Medulla oblongata (tissue), 1 donor: ENCODE measurements at regions not wholly inside any gene's neighbourhood (a gene's known extent, or its start where the extent isn't known, plus 50 kb on each side); places are given as distances from the start of the nearest gene placed in this dataset.

Experiments used
- DNase-seq: peaks from one replicate; pipeline ENCODE4 v3.0.0-alpha.2; 2015; ENCODE audit errors: extremely low spot score

DNA sequence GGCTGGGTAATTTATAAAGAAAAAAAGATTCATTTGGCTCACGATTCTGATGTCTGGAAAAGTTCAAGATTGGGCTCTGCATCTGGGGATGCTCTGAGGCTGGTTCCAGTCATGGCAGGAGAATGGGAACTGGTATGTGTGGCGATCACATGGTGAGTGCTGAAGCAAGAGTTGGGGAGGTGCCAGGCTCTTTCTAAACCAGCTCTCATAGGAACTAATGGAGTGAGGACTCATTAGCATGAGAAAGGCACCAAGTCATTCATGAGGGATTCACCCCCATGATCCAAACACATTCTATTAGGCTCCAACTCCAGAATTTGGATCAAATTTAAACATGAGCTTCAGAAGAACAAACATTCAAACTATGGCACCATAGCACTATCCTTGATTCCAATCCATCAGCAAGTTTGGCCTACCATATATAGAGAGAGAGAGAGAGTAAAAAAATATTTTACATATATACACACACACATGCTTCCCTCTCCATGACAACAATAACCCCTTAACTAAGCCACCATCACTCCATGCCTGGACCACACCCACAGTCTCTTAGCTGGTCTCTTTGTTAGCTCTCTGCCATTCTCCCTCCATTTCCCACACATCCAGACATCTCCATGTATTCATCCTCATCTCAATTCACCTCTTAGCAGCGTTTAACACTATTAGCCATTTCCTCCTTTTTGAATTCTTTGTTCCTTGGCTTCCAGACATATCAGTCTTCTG lies 57.9 kb downstream of the NPY start:
- DNase-seq: peak; percentile 56

DNA sequence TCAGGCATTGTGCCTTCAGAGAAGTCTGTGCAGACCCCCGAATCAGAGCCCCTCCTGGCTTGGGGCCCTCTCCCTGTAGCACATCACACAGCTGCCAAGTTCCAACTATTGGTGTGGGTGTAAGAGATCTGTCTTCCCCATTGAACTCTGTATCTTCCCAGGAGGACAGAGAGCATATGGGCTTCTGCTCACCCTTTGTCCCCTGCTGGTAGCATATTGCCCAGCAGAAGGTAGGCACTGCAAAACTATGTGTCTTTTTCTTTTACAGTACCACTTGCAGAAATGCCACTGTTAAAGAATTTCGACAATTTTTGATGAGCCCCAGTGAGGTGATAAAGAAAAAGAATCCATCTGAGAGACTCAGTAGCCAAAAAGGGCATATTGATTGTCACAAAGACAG lies 59.6 kb downstream of the NPY start:
- DNase-seq: no peak

- DNase-seq: peak; percentile 51
Observed at GRCh38 chr7:24346129-24346528, 62.1 kb downstream of the NPY start.

DNA sequence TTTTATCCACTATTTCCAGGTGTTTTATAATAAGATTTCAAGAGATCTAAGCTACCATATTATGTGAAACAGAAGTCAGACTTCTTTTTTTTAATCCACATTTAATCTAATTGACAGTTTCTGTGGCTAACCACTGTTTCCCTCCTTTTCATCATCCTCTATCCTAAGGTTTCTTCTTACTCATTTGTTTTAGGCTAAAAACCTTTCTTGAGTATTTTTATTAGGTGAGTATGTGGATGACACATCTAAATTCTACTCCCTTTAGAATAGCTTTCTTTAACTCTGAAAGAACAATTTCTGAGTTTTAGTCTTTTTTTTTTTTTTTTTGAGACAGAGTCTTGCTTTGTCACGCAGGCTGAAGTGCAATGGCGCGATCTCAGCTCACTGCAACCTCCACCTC lies 62.7 kb downstream of the NPY start:
- DNase-seq: no peak

DNA sequence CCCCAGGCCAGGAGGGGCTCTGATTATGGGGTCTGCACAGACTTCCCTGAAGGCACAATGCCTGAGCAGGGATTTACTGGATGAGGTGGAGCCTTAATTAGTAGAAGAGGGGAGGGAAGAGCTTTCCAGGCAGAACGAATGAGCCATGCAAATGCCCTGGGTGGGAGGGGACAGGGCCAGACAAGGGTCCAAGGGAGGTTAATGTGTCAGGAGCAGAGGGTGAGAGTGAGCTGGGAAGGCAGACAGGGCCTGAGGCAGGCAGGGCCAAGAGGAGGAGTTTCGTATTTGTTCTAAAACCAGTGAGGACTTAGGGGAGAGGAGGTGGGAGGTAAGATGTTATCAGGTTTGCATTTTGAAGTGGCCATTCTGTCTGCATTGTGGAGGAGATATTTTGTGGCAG lies 65.3 kb downstream of the NPY start:
- no peak for DNase-seq

DNA sequence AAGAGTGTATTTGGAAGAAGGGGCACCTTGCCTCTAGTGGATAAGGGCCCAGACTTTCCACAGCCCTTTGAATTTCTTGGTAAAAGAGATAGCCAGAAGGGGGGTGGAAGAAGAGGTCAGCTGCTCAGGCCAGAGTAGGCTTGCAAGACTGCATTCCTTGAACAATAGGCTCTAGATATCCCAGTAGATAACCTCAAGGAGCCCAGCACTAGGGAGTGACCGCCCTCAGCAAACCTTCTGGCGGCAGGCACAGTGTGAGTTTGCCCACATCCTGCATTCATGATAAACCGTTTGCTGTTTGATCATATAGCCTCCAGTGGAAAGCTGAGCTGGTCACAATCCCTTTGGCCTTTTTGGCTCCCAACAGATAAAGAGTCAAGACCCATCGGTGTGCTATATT lies 70.5 kb downstream of the NPY start:
- no peak for DNase-seq

DNA sequence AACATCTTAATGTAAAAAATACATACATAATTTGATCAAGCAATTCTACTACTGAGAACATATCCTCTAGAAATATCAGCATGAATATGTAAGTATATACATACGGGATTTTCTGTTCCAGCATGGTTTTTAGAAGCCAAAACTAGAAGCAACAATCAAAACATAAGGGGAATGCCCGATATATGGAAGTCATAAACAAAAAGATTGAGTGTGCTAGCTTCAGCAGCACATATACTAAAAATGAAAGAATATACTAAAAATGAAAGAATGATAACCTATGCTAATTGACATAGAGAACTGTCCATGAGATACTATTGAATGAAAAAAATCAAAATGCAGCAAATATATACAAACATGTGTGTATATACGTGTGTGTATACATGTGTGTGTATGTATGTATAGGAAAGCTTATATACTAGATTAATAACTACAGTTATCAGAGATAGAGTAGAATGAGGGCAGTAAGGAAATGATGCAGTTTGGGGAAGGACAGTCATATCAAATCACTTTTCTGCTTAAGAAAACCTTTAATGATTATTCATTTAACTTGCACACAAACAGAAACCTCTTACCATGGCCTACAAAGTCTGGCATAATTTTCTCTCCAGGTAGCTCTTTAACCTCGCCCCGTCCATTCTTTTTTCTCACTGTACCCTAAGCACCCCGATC lies 72.9 kb downstream of the NPY start:
- DNase-seq: no peak

DNA sequence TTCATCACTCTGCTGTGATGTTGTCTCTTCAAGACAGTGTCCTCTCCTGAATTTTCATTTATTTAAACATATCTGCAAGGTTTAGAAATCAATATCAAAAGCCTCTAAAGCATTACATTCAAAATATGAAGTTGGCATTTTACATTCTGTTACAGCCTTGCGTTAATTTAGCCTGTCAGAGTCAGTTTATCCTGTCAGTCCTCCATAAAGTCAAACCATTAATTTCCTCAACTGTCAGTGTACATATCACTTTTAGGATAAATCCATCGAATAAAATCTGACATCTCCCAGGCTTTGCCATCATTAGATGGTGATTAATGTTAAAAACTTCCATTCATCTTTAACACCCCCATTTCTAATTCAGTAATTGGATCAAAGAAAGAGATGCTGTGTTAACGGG lies 77.0 kb downstream of the NPY start:
- no peak for DNase-seq

DNA sequence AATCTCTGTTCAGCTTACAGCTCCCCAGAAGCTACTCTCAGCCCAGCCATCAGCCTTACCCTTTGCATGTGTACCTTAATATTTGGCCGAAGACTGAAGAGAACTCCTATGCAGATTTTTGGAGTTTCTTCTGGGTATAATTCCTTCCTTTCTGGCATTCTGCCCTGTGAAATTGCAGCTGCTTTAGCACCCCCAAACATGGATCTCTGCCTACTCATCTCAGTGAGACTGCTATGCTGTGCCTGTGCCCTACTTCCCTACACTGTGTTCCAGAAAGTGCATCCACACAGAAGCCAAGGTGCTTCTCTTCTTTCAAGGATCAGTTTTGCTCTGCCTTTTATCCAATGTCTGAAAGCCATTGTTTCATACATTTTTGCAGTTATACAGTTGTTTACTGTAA lies 81.6 kb downstream of the NPY start:
- no peak for DNase-seq

- no peak for DNase-seq
Observed at GRCh38 chr7:24366876-24367275, 82.9 kb downstream of the NPY start.

DNA sequence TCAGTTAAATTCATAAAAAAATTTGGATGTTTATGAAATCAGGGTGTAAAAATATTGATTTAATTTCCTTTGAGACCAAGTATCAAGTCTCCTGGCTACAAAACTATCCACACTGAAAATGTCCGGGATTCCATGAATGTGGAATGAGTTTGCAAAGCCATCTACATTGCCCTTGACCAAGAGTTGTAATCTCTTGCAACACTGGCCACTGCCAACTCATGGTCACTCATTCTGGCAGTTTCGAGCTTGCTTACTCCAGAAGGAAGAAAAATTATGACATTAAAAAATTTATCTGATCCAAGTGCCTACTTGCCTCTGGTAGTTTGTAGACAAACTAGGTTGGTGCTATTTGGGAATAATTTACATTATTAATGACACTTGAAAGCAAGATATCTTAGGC lies 84.2 kb downstream of the NPY start:
- no peak for DNase-seq

DNA sequence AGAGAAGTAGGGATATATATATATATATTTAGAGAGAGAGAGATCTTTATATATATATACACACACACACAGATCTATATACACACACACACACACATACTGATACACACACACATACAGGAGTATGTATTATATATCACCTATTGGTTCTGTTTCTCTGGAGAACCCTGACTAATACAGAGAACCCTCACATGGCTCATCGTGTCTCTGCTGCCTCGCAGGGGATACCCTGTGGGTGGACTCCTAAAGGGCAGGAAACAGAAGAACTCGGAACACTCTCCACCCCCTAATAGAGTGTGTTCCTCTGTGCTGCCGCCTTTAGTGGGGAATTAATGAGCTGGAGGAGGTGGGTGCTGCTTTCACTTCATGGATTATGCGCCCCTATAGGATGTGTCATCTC lies 86.6 kb downstream of the NPY start:
- no peak for DNase-seq

DNA sequence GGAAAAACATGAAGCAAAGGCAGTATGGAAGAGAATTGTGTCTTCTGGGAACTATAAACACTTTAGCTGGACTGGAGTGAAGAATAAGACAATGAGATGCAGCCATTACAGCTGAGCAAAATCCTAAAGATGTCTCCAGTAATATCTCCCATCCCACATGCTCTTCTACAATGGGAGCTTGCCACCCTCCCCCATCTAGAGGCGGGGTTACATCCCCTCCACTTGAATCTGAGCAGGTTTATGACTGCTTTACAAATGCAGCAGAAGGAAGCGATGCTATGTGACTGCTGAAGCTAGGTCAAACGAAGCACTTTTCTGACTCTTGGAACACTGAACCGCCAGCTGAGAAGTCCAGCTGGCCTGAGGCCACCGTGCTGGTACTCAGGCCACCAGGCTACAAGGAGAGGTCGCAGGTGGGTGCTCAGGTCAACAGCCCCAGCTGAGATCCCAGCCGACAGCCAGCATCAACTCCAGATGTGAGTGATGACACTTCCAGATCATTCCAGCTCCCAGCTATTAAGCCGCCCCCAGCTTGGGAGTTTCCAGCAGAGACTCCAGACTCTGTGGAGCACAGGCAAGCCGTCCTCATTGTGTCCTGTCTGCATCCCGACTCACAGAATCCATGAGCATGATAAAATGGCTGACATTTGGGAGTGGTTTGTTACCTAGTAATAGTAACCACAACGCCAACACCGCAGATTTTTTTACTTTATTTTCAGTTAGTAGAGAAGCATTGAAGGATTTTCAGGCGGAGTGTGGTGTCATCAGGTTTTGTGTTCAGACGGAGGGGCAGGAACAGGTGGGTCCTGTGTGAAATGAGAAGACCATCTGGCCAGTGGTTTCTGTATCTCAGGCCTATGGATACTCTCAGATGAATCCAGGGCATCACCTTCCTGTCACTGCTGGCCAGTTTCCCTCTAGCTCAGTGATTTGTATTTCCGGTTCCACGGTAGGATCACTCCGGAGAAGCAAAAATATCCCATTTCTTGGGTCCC lies 89.3 kb downstream of the NPY start:
- no peak for DNase-seq

DNA sequence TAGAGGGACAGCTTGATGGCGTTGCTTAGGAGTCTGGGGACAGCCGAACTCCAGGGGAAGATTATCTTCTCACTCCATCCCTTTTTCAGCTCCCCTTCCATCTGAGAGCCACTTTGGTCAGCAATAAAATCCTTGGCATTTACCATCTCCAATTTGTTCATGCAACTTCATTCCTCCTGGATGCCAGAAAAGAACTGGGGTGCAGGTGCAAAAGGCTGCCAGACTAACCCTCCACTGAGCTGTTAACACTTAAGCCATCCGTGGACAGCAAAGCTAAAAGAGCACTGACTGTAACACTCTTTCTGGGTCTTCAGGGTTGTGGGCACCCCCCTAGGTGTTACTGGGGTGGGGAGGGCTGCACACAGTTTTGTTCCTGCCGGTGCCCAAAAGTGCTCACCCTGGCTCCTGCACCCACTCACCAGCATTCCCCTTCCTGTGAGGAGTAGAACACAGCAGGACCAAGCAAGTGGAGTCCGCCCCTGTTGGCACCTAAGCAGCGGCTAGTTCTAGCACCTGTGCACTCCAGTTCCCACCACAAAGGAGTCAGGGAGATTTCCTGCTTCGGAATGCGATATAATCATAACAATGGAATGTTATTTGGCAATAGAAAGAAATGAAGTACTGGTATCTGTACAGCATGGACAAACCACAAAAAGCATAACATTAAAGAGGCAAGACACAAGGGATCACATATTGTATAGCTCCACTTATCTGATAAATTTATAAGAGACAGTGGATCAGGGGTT lies 95.1 kb downstream of the NPY start:
- no peak for DNase-seq

DNA sequence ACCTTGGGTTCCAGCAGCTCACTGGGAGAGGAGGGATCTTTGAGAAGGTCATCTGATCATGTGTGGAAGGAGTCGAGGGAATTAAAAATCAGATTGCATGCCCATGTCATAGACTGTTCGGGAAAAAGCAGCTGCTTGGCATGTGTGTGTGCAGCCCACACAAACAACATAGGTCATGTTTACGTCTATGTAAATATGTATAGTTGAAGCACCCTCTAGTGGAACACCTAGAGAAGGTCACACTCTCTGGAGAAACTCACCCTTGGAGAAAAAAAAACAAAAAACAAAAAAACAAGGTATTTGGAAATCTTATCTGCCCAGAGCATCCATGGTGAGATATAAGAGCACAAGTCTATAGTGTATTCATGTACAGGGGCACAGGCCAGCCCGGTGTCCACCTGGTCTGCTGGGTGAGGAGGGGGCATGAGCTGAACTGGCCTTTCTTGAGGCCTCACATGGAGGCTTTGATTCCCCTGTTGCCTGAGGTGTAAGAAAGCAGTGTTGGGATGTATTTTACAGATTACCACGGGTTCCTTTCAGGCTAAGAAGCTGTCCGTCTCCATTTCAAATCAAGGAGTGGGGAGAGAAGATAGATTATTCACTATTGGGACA lies 98.0 kb downstream of the NPY start:
- no peak for DNase-seq

DNA sequence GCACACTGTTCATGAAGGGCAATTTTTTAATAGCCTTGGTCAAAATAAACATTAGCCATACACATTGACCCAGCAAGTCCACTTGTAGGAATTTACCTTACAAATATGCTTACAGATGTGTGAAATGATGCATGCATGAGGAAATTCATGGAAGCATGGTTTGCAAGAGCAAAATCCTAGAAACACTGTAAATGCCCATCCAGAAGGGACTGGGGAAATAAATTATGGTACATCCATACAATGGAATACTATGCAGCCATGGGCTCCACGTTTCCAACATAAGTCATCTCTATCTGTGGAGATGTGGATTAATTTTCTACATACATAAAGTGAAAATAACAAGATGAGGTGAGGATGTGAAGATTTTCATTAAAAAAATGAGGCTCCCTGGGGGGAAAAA lies 99.1 kb downstream of the NPY start:
- no peak for DNase-seq

GRCh38 chr7:24384362-24385030 lies 100.5 kb downstream of the NPY start:
- DNase-seq: no peak

- DNase-seq: no peak
Observed at GRCh38 chr7:24388212-24388611, 104.2 kb downstream of the NPY start.

- DNase-seq: no peak
Observed at GRCh38 chr7:24390376-24391157, 106.6 kb downstream of the NPY start.

DNA sequence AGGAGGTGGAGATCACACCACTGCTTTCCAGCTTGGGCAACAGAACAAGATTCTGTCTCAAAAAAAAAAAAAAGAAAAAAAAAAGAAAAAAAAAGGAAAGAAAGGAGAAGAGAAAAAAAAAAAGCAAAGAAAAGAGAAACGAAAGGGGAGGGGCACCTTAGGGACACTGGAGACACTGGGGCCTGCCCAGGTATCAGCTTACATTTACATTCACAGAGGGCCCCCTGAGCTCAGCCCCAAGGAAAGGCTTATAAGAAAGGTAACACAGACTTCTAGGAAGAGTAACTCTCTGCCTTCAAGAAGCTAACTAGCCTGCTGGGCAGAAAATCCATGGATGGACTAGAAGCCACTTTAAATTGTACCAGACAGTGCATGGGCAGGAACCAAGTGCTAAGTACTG lies 108.8 kb downstream of the NPY start:
- no peak for DNase-seq
